DOHH2 (cell line): ENCODE measurements at regions not wholly inside any gene's neighbourhood (a gene's known extent, or its start where the extent isn't known, plus 50 kb on each side); places are given as distances from the start of the nearest gene placed in this dataset.

ENCODE experiments used
- H3F3A ChIP-seq: fragments of 200-600 bp; sonication (generic), shearing (Covaris generic); 2 replicates; pipeline ENCODE4 v1.6.0; 2016; ENCODE audit warnings: antibody characterized with exemption, mild to moderate bottlenecking; ENCODE audit not compliant: control insufficient read depth, insufficient read depth
- H3K27ac ChIP-seq: fragments of 200-600 bp; sonication (generic); 2 replicates; pipeline ENCODE4 v1.5.1; 2014; ENCODE audit warnings: low read depth, mild to moderate bottlenecking, low read length, moderate library complexity
- H3K27me3 ChIP-seq: fragments of 200-600 bp; sonication (generic); 2 replicates; pipeline ENCODE4 v1.6.1; 2014; ENCODE audit warnings: mild to moderate bottlenecking, low read length, mixed read lengths; ENCODE audit not compliant: control insufficient read depth
- H3K36me3 ChIP-seq: fragments of 200-600 bp; sonication (generic); 2 replicates; pipeline ENCODE4 v1.6.1; 2014; ENCODE audit warnings: mild to moderate bottlenecking, low read length, moderate library complexity, mixed read lengths; ENCODE audit not compliant: control insufficient read depth
- H3K4me1 ChIP-seq: fragments of 200-600 bp; sonication (generic); 2 replicates; pipeline ENCODE4 v1.6.1; 2014; ENCODE audit warnings: mild to moderate bottlenecking, low read length, mixed read lengths; ENCODE audit not compliant: control insufficient read depth
- H3K4me2 ChIP-seq: fragments of 200-600 bp; sonication (generic); 2 replicates; pipeline ENCODE4 v1.6.0; 2014; ENCODE audit warnings: mild to moderate bottlenecking, low read length, moderate library complexity
- H3K4me3 ChIP-seq: fragments of 200-600 bp; sonication (generic); 2 replicates; pipeline ENCODE4 v1.5.1; 2014; ENCODE audit warnings: mild to moderate bottlenecking, low read length, mixed read lengths
- H3K79me2 ChIP-seq: fragments of 200-600 bp; sonication (generic); 2 replicates; pipeline ENCODE4 v1.6.1; 2014; ENCODE audit warnings: mild to moderate bottlenecking, low read length, mixed read lengths; ENCODE audit not compliant: control insufficient read depth
- H3K9me2 ChIP-seq: fragments of 200-600 bp; sonication (generic); replicated peaks from 2 replicates; pipeline ENCODE4 v1.6.1; 2014; ENCODE audit warnings: mild to moderate bottlenecking, low read length, mixed read lengths; ENCODE audit not compliant: control insufficient read depth
- H3K9me3 ChIP-seq: fragments of 200-600 bp; sonication (generic); 2 replicates; pipeline ENCODE4 v1.6.1; 2014; ENCODE audit warnings: antibody characterized with exemption, low read length, mixed read lengths; ENCODE audit not compliant: control insufficient read depth, insufficient read depth
- H4K20me1 ChIP-seq: fragments of 200-600 bp; sonication (generic); 2 replicates; pipeline ENCODE4 v1.6.0; 2014; ENCODE audit warnings: low read depth, mild to moderate bottlenecking, antibody characterized with exemption, low read length, moderate library complexity; ENCODE audit not compliant: control insufficient read depth, insufficient read depth
- CTCF ChIP-seq: fragments of 200-600 bp; sonication (generic); IDR thresholded peaks from one replicate; pipeline ENCODE4 v1.5.1; 2014; ENCODE audit warnings: antibody characterized with exemption, mild to moderate bottlenecking, low read depth, low read length; ENCODE audit not compliant: poor library complexity, severe bottlenecking
- EZH2phosphoT487 ChIP-seq: fragments of 200-600 bp; sonication (generic); IDR thresholded peaks from 2 replicates; pipeline ENCODE4 v1.6.1; 2017; ENCODE audit warnings: borderline replicate concordance, mild to moderate bottlenecking, antibody characterized with exemption, low read length, moderate library complexity, mixed read lengths

DNA sequence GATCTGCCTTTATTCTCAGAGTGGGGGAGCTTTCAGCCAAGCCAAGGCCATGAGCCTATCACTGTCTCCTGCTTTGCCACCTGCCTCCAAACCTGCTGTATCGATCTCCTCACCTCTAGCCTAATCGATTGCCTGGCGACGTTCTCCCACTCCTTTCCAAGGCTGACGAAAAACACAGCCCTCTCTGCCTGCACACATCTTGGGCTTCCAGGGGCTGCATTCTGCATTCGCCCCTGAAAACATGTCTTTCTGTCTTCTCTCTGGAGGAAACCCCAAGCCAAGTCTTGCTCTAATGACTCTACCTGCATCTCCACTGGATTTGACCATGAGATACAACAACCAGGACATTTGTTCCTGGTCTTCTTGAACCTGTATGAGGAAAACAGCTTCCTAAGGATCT is 540.7 kb downstream of the BCL11B start:
- H3K9me2 ChIP-seq: no peaks in the 10 kb centered on the region
- no peak for TF ChIP-seq EZH2phosphoT487
- TF ChIP-seq CTCF: no peak

GRCh38 chr14:98731701-98732100 is 540.3 kb downstream of the BCL11B start:
- H4K20me1 ChIP-seq: no peaks in the 10 kb centered on the region
- no peaks in the 10 kb centered on the region for H3K79me2 ChIP-seq
- H3K36me3 ChIP-seq: no peaks in the 10 kb centered on the region
- no peak for TF ChIP-seq CTCF
- TF ChIP-seq EZH2phosphoT487: no peak
- no peak overlapping the region for H3K4me2 ChIP-seq
- no peak overlapping the region for H3K27ac ChIP-seq
- H3K4me3 ChIP-seq: no peak overlapping the region
- no peaks in the 10 kb centered on the region for H3F3A ChIP-seq
- H3K27me3 ChIP-seq: no peaks in the 10 kb centered on the region
- H3K9me3 ChIP-seq: no peaks in the 10 kb centered on the region
- H3K4me1 ChIP-seq: no peaks in the 10 kb centered on the region
- H3K9me2 ChIP-seq: no peaks in the 10 kb centered on the region

More for the DNA sequence above, 540.7 kb downstream of the BCL11B start:
- Histone ChIP-seq H3K27me3 (no peaks in the 10 kb centered on the region), H3K4me2 (no peak overlapping the region), H3K4me3 (no peak overlapping the region), H3K79me2 (no peaks in the 10 kb centered on the region), H3K4me1 (no peaks in the 10 kb centered on the region), H3K27ac (no peak overlapping the region), H3F3A (no peaks in the 10 kb centered on the region), H3K9me3 (no peaks in the 10 kb centered on the region; the same call in 1 of the 2 replicates), H3K36me3 (no peaks in the 10 kb centered on the region), H4K20me1 (no peaks in the 10 kb centered on the region)

DNA sequence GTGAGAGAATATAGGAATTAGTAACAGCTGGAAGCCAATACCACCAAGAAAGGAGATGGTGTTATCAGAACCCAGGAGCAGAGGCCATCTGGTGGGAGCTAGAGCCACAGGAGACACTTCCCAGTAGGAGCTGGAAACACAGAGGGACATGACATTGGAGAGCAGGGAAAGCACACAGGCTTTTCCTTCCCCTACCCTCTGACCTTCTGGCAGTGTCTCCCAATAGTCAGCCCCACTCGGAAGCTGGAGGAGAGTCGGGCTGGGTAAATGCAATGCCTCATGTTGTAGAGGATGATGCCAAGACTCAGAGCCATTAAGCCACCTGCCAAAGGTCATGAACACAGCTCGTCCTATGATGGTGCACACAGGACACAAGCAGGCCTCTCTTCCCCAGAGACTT is 538.5 kb downstream of the BCL11B start:
- Histone ChIP-seq H3K27ac (no peak overlapping the region), H4K20me1 (no peaks in the 10 kb centered on the region), H3K4me1 (no peaks in the 10 kb centered on the region), H3K9me2 (no peaks in the 10 kb centered on the region), H3K79me2 (no peaks in the 10 kb centered on the region), H3K4me2 (no peak overlapping the region), H3K27me3 (no peaks in the 10 kb centered on the region), H3F3A (no peaks in the 10 kb centered on the region), H3K36me3 (no peaks in the 10 kb centered on the region), H3K9me3 (no peaks in the 10 kb centered on the region), H3K4me3 (no peak overlapping the region)
- TF ChIP-seq EZH2phosphoT487 (no peak), CTCF (no peak)
